Keratinocyte (primary cell): ENCODE measurements at regions not wholly inside any gene's neighbourhood (a gene's known extent, or its start where the extent isn't known, plus 50 kb on each side); places are given as distances from the start of the nearest gene placed in this dataset.

ENCODE experiments used
- DNase-seq: peaks from one replicate; pipeline ENCODE4 v3.0.0-alpha.2; 2011; ENCODE audit warnings: low read depth, missing footprints, low spot score
- FAIRE-seq: peaks from 2 replicates; lab custom pipeline; 2011; peaks lifted over from hg19 to GRCh38; lab: Jason Lieb, UNC
- H2AFZ ChIP-seq: 2 replicates; pipeline ENCODE4 v1.6.0; 2012; ENCODE audit warnings: low read length, control low read depth, inconsistent platforms; ENCODE audit not compliant: control insufficient read depth
- H3K27ac ChIP-seq: 2 replicates; pipeline ENCODE4 v1.5.1; 2011; ENCODE audit warnings: low read length; ENCODE audit not compliant: control insufficient read depth, insufficient read depth
- H3K27me3 ChIP-seq: 3 replicates; pipeline ENCODE4 v1.6.0; 2011; ENCODE audit warnings: low read length; ENCODE audit not compliant: control insufficient read depth, insufficient read depth; ENCODE audit errors: extremely low read depth
- H3K36me3 ChIP-seq, 2 experiments: 2 replicates in 1 of 2; 3 replicates in 1 of 2; pipeline ENCODE4 v1.5.1; 2011; ENCODE audit warnings: low read length in 2 of 2, mild to moderate bottlenecking in 1 of 2; ENCODE audit not compliant: control insufficient read depth in 2 of 2, insufficient read depth in 2 of 2; ENCODE audit errors: extremely low read depth in 1 of 2
- H3K4me1 ChIP-seq: 3 replicates; pipeline ENCODE4 v1.5.1; 2011; ENCODE audit warnings: low read length; ENCODE audit not compliant: control insufficient read depth, insufficient read depth; ENCODE audit errors: extremely low read depth
- H3K4me2 ChIP-seq: 3 replicates; pipeline ENCODE4 v1.6.0; 2011; ENCODE audit warnings: low read depth, low read length; ENCODE audit not compliant: control insufficient read depth, insufficient read depth; ENCODE audit errors: extremely low read depth
- H3K4me3 ChIP-seq, 3 experiments: fragments of 200-600 bp in 1 of 3; sonication (generic) in 1 of 3; 2 replicates in 2 of 3; 3 replicates in 1 of 3; pipeline ENCODE4 v1.5.1; 2011 to 2016; ENCODE audit warnings: low read length in 3 of 3, mild to moderate bottlenecking in 3 of 3, control low read depth in 2 of 3, inconsistent platforms in 1 of 3, low read depth in 1 of 3, mixed read lengths in 1 of 3, mixed run types in 1 of 3, moderate library complexity in 1 of 3; ENCODE audit not compliant: control insufficient read depth in 2 of 3, insufficient read depth in 2 of 3; ENCODE audit errors: extremely low read depth in 1 of 3
- H3K79me2 ChIP-seq: 2 replicates; pipeline ENCODE4 v1.6.0; 2012; ENCODE audit warnings: low read length; ENCODE audit not compliant: control insufficient read depth, insufficient read depth
- H3K9ac ChIP-seq: 3 replicates; pipeline ENCODE4 v1.6.0; 2011; ENCODE audit warnings: low read length; ENCODE audit not compliant: control insufficient read depth, insufficient read depth; ENCODE audit errors: extremely low read depth
- H3K9me1 ChIP-seq: 3 replicates; pipeline ENCODE4 v1.6.0; 2011; ENCODE audit warnings: low read length; ENCODE audit not compliant: control insufficient read depth, insufficient read depth; ENCODE audit errors: extremely low read depth
- H3K9me3 ChIP-seq: 2 replicates; pipeline ENCODE4 v1.5.1; 2012; ENCODE audit warnings: low read depth, low read length; ENCODE audit not compliant: control insufficient read depth
- H4K20me1 ChIP-seq: 3 replicates; pipeline ENCODE4 v1.6.0; 2011; ENCODE audit warnings: low read length; ENCODE audit not compliant: control insufficient read depth, insufficient read depth; ENCODE audit errors: extremely low read depth
- EZH2 ChIP-seq: IDR thresholded peaks from one replicate; pipeline ENCODE4 v1.6.1; 2012; ENCODE audit warnings: inconsistent platforms, mild to moderate bottlenecking, low read length, moderate library complexity
- dilution Hi-C: fragments of 300-500 bp; cut with MboI; formaldehyde crosslinking; loops from one replicate; pipeline ENCODE4 v1.7.0; 2020; ENCODE audit warnings: low sequenced_read_pairs; ENCODE audit not compliant: extremely low pct_ligation_motif_present
- TF ChIP-seq, protein P1 (sequence below), 3 experiments: IDR thresholded peaks in 1 of 3; conservative IDR thresholded peaks in 1 of 3; optimal IDR thresholded peaks in 1 of 3; 2 replicates in 2 of 3; 3 replicates in 1 of 3; pipeline versions ENCODE3 to v1.5.1; 2011; ENCODE audit warnings: low read length in 3 of 3, mild to moderate bottlenecking in 3 of 3, moderate library complexity in 2 of 3, control low read depth in 1 of 3, inconsistent platforms in 1 of 3; ENCODE audit not compliant: insufficient read depth in 2 of 3; ENCODE audit errors: extremely low read depth in 1 of 3

DNA sequence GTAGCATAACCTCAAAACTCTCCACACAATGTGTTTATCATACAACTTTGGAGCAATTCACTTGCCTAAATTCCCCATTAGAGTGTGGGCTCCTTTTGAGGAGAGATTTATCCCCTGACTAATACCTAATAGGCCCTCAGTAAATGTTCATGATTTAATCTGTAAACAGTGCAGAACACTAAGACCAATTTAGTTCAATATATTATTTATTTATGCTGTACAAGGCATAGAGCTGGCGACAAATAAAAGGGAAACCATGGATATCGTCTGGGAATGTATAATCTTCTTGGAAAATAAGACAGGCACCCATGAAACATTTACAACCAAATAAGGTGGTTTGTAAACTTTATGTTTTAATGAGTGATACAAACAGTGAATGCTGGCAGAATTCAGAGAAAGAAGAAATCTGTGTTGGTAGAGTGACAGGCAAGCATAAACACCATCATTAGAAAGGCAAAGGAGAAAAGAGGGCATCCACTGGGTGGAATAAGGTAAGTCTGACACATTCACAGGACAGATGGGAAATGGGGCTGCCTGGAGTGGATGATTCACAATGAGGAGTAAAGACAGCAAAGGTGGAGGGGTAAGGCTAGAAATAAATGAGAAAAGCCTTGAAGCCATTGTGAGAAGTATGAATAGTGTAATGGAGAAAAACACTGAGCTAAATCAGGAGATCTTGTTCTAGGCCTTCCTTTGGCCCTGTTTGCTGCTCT is 106.1 kb upstream of the MIR17HG start:
- Histone ChIP-seq H3K9ac (no peak overlapping the region), H3K27me3 (no peaks in the 10 kb centered on the region), H3K4me1 (no peaks in the 10 kb centered on the region), H4K20me1 (no peaks in the 10 kb centered on the region), H2AFZ (no peak overlapping the region), H3K9me3 (no peaks in the 10 kb centered on the region), H3K4me3 (no peak overlapping the region), H3K27ac (no peak overlapping the region), H3K79me2 (no peaks in the 10 kb centered on the region), H3K9me1 (no peaks in the 10 kb centered on the region), H3K36me3 (no peaks in the 10 kb centered on the region), H3K4me2 (no peak overlapping the region)
- no peak for FAIRE-seq
- TF ChIP-seq, protein P1, sequence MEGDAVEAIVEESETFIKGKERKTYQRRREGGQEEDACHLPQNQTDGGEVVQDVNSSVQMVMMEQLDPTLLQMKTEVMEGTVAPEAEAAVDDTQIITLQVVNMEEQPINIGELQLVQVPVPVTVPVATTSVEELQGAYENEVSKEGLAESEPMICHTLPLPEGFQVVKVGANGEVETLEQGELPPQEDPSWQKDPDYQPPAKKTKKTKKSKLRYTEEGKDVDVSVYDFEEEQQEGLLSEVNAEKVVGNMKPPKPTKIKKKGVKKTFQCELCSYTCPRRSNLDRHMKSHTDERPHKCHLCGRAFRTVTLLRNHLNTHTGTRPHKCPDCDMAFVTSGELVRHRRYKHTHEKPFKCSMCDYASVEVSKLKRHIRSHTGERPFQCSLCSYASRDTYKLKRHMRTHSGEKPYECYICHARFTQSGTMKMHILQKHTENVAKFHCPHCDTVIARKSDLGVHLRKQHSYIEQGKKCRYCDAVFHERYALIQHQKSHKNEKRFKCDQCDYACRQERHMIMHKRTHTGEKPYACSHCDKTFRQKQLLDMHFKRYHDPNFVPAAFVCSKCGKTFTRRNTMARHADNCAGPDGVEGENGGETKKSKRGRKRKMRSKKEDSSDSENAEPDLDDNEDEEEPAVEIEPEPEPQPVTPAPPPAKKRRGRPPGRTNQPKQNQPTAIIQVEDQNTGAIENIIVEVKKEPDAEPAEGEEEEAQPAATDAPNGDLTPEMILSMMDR (optimal IDR thresholded peaks at IDR 0.05 in 1 of 3, IDR thresholded peaks at IDR 0.05 in 1 of 3, conservative IDR thresholded peaks at IDR 0.05 in 1 of 3; ENCODE audit: extremely low read depth in 1 of 3, insufficient read depth in 2 of 3, low read length in 3 of 3), result no peak
- TF ChIP-seq EZH2, result no peak
- no peak for DNase-seq
- dilution Hi-C loops, result no loop called here

GRCh38 chr13:91242652-91243051 is 104.8 kb upstream of the MIR17HG start:
- no peaks in the 10 kb centered on the region for H3K27me3 ChIP-seq
- H3K4me1 ChIP-seq, result no peaks in the 10 kb centered on the region
- H3K36me3 ChIP-seq, result no peaks in the 10 kb centered on the region
- no peaks in the 10 kb centered on the region for H3K9me1 ChIP-seq
- no peak overlapping the region for H3K9ac ChIP-seq
- no peaks in the 10 kb centered on the region for H4K20me1 ChIP-seq
- no peak for TF ChIP-seq EZH2
- TF ChIP-seq, protein P1 (optimal IDR thresholded peaks at IDR 0.05 in 1 of 3, IDR thresholded peaks at IDR 0.05 in 1 of 3, conservative IDR thresholded peaks at IDR 0.05 in 1 of 3; ENCODE audit: extremely low read depth in 1 of 3, insufficient read depth in 2 of 3, low read length in 3 of 3), result no peak
- dilution Hi-C loops, result no loop called here
- no peak overlapping the region for H2AFZ ChIP-seq
- no peak for FAIRE-seq
- no peak for DNase-seq
- no peak overlapping the region for H3K4me2 ChIP-seq
- no peak overlapping the region for H3K4me3 ChIP-seq
- H3K79me2 ChIP-seq, result no peaks in the 10 kb centered on the region
- H3K27ac ChIP-seq, result no peak overlapping the region
- no peaks in the 10 kb centered on the region for H3K9me3 ChIP-seq
